ENCODE measurements at regions not wholly inside any gene's neighbourhood (a gene's known extent, or its start where the extent isn't known, plus 50 kb on each side); places are given as distances from the start of the nearest gene placed in this dataset.

DNA sequence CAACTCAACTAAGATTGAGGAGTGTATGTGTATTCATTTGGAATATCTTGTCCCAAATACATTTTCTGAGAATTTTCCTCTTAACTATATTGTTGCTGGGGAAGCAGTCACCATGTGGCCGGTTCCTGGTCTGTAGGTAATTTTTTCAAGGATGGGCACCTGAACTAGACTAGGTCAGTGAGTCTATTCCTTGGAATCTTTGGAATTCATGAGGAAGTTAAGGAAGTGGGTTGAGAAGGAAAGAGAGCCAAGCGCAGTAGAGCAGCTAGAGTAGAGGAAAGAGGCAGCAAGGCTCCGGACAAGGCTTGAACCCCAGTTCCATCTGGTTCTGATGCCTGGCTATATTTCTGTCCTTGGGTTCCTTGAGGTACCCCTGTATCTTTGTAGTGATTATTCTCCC lies 183.7 kb downstream of the DACT1 start:
- Histone ChIP-seq H3K27ac (ENCODE audit: low read depth, low read length) (no peak overlapping the region), H3K4me3 (ENCODE audit: low read length) (no peak overlapping the region), H3K4me1 (ENCODE audit: control insufficient read depth, insufficient read depth, low read length) (no peaks in the 10 kb centered on the region), H3K27me3 (ENCODE audit: control insufficient read depth, insufficient read depth, low read length, poor library complexity, severe bottlenecking) (no peaks in the 10 kb centered on the region), H3K9me3 (ENCODE audit: control insufficient read depth, low read length) (peaks cover 3% of the 10 kb centered on the region), H3K9ac (ENCODE audit: extremely low read depth, low read length, poor library complexity, severe bottlenecking) (no peak overlapping the region), H3K36me3 (ENCODE audit: control insufficient read depth, insufficient read depth, low read length) (no peaks in the 10 kb centered on the region)
- WGBS, 2 experiments (ENCODE audit: insufficient coverage in 1 of 2, insufficient read length in 1 of 2): 94 to 96% methylated on average over 3 of the region's 3 CpGs
- H3K9me3 Mint-ChIP-seq: no peaks in the 10 kb centered on the region
- H3K27me3 Mint-ChIP-seq (ENCODE audit: insufficient read depth): peaks cover 6% of the 10 kb centered on the region
- H3K36me3 Mint-ChIP-seq (ENCODE audit: low read depth): no peaks in the 10 kb centered on the region
- TF ChIP-seq, protein P1, sequence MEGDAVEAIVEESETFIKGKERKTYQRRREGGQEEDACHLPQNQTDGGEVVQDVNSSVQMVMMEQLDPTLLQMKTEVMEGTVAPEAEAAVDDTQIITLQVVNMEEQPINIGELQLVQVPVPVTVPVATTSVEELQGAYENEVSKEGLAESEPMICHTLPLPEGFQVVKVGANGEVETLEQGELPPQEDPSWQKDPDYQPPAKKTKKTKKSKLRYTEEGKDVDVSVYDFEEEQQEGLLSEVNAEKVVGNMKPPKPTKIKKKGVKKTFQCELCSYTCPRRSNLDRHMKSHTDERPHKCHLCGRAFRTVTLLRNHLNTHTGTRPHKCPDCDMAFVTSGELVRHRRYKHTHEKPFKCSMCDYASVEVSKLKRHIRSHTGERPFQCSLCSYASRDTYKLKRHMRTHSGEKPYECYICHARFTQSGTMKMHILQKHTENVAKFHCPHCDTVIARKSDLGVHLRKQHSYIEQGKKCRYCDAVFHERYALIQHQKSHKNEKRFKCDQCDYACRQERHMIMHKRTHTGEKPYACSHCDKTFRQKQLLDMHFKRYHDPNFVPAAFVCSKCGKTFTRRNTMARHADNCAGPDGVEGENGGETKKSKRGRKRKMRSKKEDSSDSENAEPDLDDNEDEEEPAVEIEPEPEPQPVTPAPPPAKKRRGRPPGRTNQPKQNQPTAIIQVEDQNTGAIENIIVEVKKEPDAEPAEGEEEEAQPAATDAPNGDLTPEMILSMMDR (conservative IDR thresholded peaks at IDR 0.05): no peak
- no peak for DNase-seq
- no peak overlapping the region for H3K27ac Mint-ChIP-seq
- H3K4me3 Mint-ChIP-seq: no peak overlapping the region
- peaks cover 13% of the 10 kb centered on the region for H3K4me1 Mint-ChIP-seq

DNA sequence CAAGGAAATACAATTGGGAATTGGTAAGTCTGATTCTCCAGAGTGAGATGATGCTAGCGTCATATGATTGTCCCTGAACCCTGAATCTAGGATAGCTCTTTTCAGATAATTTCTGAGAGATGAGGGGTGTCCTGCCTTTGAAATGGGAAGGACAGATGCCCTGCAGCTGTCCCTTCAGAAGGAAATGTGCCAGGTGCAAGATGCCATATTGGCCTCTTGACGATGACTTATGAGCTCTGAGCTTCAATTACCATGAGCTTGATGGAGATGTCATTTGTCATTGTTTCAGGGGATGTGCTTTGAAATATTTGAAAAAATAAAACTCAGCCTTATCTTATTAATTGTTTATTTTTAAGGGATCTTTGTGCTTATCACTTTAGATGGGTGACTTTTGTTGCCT lies 185.1 kb downstream of the DACT1 start:
- no peak for DNase-seq
- Mint-ChIP-seq H3K4me1 (peaks cover 10% of the 10 kb centered on the region), H3K27ac (no peak overlapping the region), H3K4me3 (no peak overlapping the region), H3K9me3 (peaks cover 5% of the 10 kb centered on the region), H3K36me3 (ENCODE audit: low read depth) (no peaks in the 10 kb centered on the region), H3K27me3 (ENCODE audit: insufficient read depth) (peaks cover 6% of the 10 kb centered on the region)
- WGBS, 2 experiments (ENCODE audit: insufficient coverage in 1 of 2, insufficient read length in 1 of 2): 98 to 100% methylated on average over 2 of the region's 2 CpGs
- H3K36me3 ChIP-seq (ENCODE audit: control insufficient read depth, insufficient read depth, low read length): no peaks in the 10 kb centered on the region
- no peak overlapping the region for H3K9ac ChIP-seq (ENCODE audit: extremely low read depth, low read length, poor library complexity, severe bottlenecking)
- H3K27ac ChIP-seq (ENCODE audit: low read depth, low read length): no peak overlapping the region
- no peaks in the 10 kb centered on the region for H3K27me3 ChIP-seq (ENCODE audit: control insufficient read depth, insufficient read depth, low read length, poor library complexity, severe bottlenecking)
- H3K4me3 ChIP-seq (ENCODE audit: low read length): no peak overlapping the region
- H3K4me1 ChIP-seq (ENCODE audit: control insufficient read depth, insufficient read depth, low read length): no peaks in the 10 kb centered on the region
- TF ChIP-seq, protein P1 (conservative IDR thresholded peaks at IDR 0.05): no peak
- H3K9me3 ChIP-seq (ENCODE audit: control insufficient read depth, low read length): peaks cover 16% of the 10 kb centered on the region

DNA sequence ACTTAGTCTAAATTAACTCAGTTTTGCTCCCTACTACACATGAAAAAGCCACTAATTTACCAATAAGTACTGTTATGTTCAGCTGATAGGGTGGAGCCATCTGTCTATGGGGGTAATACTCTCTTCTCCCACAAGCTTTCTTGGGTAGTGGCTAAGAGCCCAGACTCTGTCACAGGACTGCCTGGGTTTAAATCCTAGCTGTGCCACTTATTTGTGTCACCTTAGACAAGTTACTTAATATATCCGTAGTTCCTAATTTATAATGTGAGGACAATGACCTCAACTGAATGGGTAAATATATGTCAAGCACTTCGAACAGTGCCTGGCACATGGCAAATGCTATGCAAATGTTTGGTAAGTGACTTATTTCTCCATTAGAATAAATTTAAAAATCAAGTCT lies 185.6 kb downstream of the DACT1 start:
- no peaks in the 10 kb centered on the region for H3K36me3 ChIP-seq (ENCODE audit: control insufficient read depth, insufficient read depth, low read length)
- H3K4me3 ChIP-seq (ENCODE audit: low read length): no peak overlapping the region
- H3K27ac Mint-ChIP-seq: no peak overlapping the region
- H3K9me3 ChIP-seq (ENCODE audit: control insufficient read depth, low read length): peaks cover 16% of the 10 kb centered on the region
- H3K4me1 ChIP-seq (ENCODE audit: control insufficient read depth, insufficient read depth, low read length): no peaks in the 10 kb centered on the region
- TF ChIP-seq, protein P1 (conservative IDR thresholded peaks at IDR 0.05): no peak
- H3K9me3 Mint-ChIP-seq: peaks cover 5% of the 10 kb centered on the region
- 89 to 100% methylated on average over 1 to 2 of the region's 2 CpGs for WGBS, 2 experiments (ENCODE audit: insufficient coverage in 1 of 2, insufficient read length in 1 of 2)
- H3K4me3 Mint-ChIP-seq: no peak overlapping the region
- no peak overlapping the region for H3K9ac ChIP-seq (ENCODE audit: extremely low read depth, low read length, poor library complexity, severe bottlenecking)
- peaks cover 4% of the 10 kb centered on the region for H3K27me3 Mint-ChIP-seq (ENCODE audit: insufficient read depth)
- H3K27me3 ChIP-seq (ENCODE audit: control insufficient read depth, insufficient read depth, low read length, poor library complexity, severe bottlenecking): no peaks in the 10 kb centered on the region
- no peak overlapping the region for H3K27ac ChIP-seq (ENCODE audit: low read depth, low read length)
- DNase-seq: no peak
- H3K4me1 Mint-ChIP-seq: peaks cover 10% of the 10 kb centered on the region
- no peaks in the 10 kb centered on the region for H3K36me3 Mint-ChIP-seq (ENCODE audit: low read depth)

All from endodermal cell (in vitro differentiated cells).